Gastroesophageal sphincter (tissue), 4 donors: ENCODE measurements at regions not wholly inside any gene's neighbourhood (a gene's known extent, or its start where the extent isn't known, plus 50 kb on each side); places are given as distances from the start of the nearest gene placed in this dataset.

Source experiments
- ATAC-seq: fragments of 150-250 bp; one replicate; pipeline ENCODE4 v1.9.1; 2016; ENCODE audit warnings: mild to moderate bottlenecking, moderate library complexity
- H3K27ac ChIP-seq, 4 donors: fragments of 200-600 bp; sonication (generic) in 3 of 4; 1 replicate in 3 of 4; 2 replicates in 1 of 4; pipeline ENCODE4 v1.5.1; 2016 to 2019
- H3K27me3 ChIP-seq: fragments of 200-600 bp; sonication (generic); one replicate; pipeline ENCODE4 v1.5.1; 2019
- H3K36me3 ChIP-seq, 2 donors: fragments of 200-600 bp; sonication (generic); one replicate each; pipeline ENCODE4 v1.5.1; 2019; ENCODE audit warnings: control low read depth in 1 of 2
- H3K4me1 ChIP-seq, 3 donors: fragments of 200-600 bp; sonication (generic); 1 replicate in 2 of 3; 2 replicates in 1 of 3; pipeline ENCODE4 v1.5.1; 2016 to 2019; ENCODE audit warnings: control low read depth in 2 of 3
- H3K4me3 ChIP-seq, 2 donors: fragments of 200-600 bp; sonication (generic); one replicate each; pipeline ENCODE4 v1.5.1; 2019; ENCODE audit warnings: mild to moderate bottlenecking in 1 of 2, moderate library complexity in 1 of 2
- H3K9me3 ChIP-seq, 3 donors: fragments of 200-600 bp; sonication (generic); one replicate each; pipeline ENCODE4 v1.5.1; 2017 to 2019; ENCODE audit warnings: control low read depth in 2 of 3
- CTCF ChIP-seq, 4 experiments: fragments of 200-600 bp in 2 of 4; fragments of 450-650 bp in 2 of 4; sonication (generic) in 1 of 4; IDR thresholded peaks; one replicate each; pipeline ENCODE4 v1.5.1; 2017 to 2019; ENCODE audit warnings: antibody characterized with exemption in 4 of 4, mild to moderate bottlenecking in 2 of 4, moderate library complexity in 2 of 4
- EP300 ChIP-seq: sonication (generic); formaldehyde crosslinking; IDR thresholded peaks from one replicate; pipeline ENCODE4 v1.6.1; 2017; ENCODE audit warnings: antibody characterized with exemption, mild to moderate bottlenecking
- POLR2A ChIP-seq, 2 donors: fragments of 450-650 bp; IDR thresholded peaks; one replicate each; pipeline ENCODE4 v1.6.1; 2017; ENCODE audit warnings: antibody characterized with exemption in 2 of 2, mild to moderate bottlenecking in 2 of 2, moderate library complexity in 1 of 2
- POLR2AphosphoS5 ChIP-seq: sonication (generic); formaldehyde crosslinking; IDR thresholded peaks from one replicate; pipeline ENCODE4 v1.6.1; 2017; ENCODE audit warnings: antibody characterized with exemption
- WGBS, 2 donors: methylation state at CpG; one replicate each; pipeline ENCODE4 v1.1.5; 2018; ENCODE audit warnings: low coverage in 1 of 2; 5-methylcytosine and 5-hydroxymethylcytosine counted together

GRCh38 chr1:164949771-164950471 lies 390.9 kb downstream of the PBX1 start:
- H3K27me3 ChIP-seq = no peaks in the 10 kb centered on the region
- 12 to 16% methylated on average over 2 of the region's 2 CpGs for WGBS, 2 donors
- ATAC-seq = peak; percentile 46
- H3K9me3 ChIP-seq = peaks cover 0 to 28% (median 0%) of the 10 kb centered on the region in 3 donors
- no peak overlapping the region for H3K4me3 ChIP-seq
- TF ChIP-seq CTCF (IDR thresholded peaks at IDR 0.05) (peak; percentile 25 to 70 (median 54)), EP300 (no peak)
- peak overlapping the region; percentile 53 to 77 (median 70) for H3K27ac ChIP-seq
- no peaks in the 10 kb centered on the region for H3K36me3 ChIP-seq
- peaks cover 4 to 39% (median 9%) of the 10 kb centered on the region in 3 donors for H3K4me1 ChIP-seq

- no peak overlapping the region for H3K4me3 ChIP-seq
These were observed 389.1 kb downstream of the PBX1 start for GRCh38 chr1:164948101-164948500.

GRCh38 chr1:164937291-164937690 lies 378.3 kb downstream of the PBX1 start:
- Histone ChIP-seq H3K27ac (no peak overlapping the region), H3K4me3 (no peak overlapping the region), H3K9me3 (no peaks in the 10 kb centered on the region), H3K36me3 (no peaks in the 10 kb centered on the region), H3K27me3 (no peaks in the 10 kb centered on the region), H3K4me1 (no peaks in the 10 kb centered on the region)
- peak; percentile 73 for ATAC-seq
- WGBS, 2 donors = 33 to 49% methylated on average over 1 to 2 of the region's 2 CpGs
- TF ChIP-seq POLR2AphosphoS5 (no peak), EP300 (no peak), CTCF (IDR thresholded peaks at IDR 0.05) (no peak), POLR2A (IDR thresholded peaks at IDR 0.05) (no peak)

More at GRCh38 chr1:164948101-164948500, 389.1 kb downstream of the PBX1 start:
- TF ChIP-seq POLR2A (IDR thresholded peaks at IDR 0.05) (no peak), CTCF (IDR thresholded peaks at IDR 0.05) (no peak), EP300 (no peak)
- peaks cover 0 to 28% (median 0%) of the 10 kb centered on the region in 3 donors for H3K9me3 ChIP-seq
- 73 to 100% methylated on average over 1 of the region's 1 CpG for WGBS, 2 donors
- no peak overlapping the region for H3K27ac ChIP-seq
- H3K36me3 ChIP-seq = no peaks in the 10 kb centered on the region
- H3K4me1 ChIP-seq = peaks cover 4 to 28% (median 9%) of the 10 kb centered on the region in 3 donors
- no peaks in the 10 kb centered on the region for H3K27me3 ChIP-seq
- ATAC-seq = no peak

- Histone ChIP-seq H3K27me3 (no peaks in the 10 kb centered on the region), H3K27ac (no peak overlapping the region), H3K4me3 (no peak overlapping the region), H3K36me3 (no peaks in the 10 kb centered on the region), H3K4me1 (peaks cover 0 to 6% (median 0%) of the 10 kb centered on the region in 3 donors), H3K9me3 (no peaks in the 10 kb centered on the region)
- 33 to 36% methylated on average over 4 of the region's 4 CpGs for WGBS, 2 donors
- ATAC-seq = no peak
- no peak for TF ChIP-seq POLR2AphosphoS5
- no peak for TF ChIP-seq CTCF (IDR thresholded peaks at IDR 0.05)
- no peak for TF ChIP-seq EP300
- TF ChIP-seq POLR2A (IDR thresholded peaks at IDR 0.05) = no peak
These were observed 373.6 kb downstream of the PBX1 start for GRCh38 chr1:164932580-164932979.

- Histone ChIP-seq H3K27ac (no peak overlapping the region), H3K27me3 (no peaks in the 10 kb centered on the region), H3K4me1 (peaks cover 0 to 8% (median 0%) of the 10 kb centered on the region in 3 donors), H3K4me3 (no peak overlapping the region), H3K36me3 (no peaks in the 10 kb centered on the region), H3K9me3 (no peaks in the 10 kb centered on the region)
- ATAC-seq = no peak
- TF ChIP-seq EP300 = no peak
- no peak for TF ChIP-seq CTCF (IDR thresholded peaks at IDR 0.05)
- no peak for TF ChIP-seq POLR2A (IDR thresholded peaks at IDR 0.05)
- no peak for TF ChIP-seq POLR2AphosphoS5
- WGBS, 2 donors = 100% methylated on average over 1 of the region's 1 CpG
These were observed 371.8 kb downstream of the PBX1 start for GRCh38 chr1:164930833-164931232.
